ENCODE measurements at regions not wholly inside any gene's neighbourhood (a gene's known extent, or its start where the extent isn't known, plus 50 kb on each side); places are given as distances from the start of the nearest gene placed in this dataset.

DNA sequence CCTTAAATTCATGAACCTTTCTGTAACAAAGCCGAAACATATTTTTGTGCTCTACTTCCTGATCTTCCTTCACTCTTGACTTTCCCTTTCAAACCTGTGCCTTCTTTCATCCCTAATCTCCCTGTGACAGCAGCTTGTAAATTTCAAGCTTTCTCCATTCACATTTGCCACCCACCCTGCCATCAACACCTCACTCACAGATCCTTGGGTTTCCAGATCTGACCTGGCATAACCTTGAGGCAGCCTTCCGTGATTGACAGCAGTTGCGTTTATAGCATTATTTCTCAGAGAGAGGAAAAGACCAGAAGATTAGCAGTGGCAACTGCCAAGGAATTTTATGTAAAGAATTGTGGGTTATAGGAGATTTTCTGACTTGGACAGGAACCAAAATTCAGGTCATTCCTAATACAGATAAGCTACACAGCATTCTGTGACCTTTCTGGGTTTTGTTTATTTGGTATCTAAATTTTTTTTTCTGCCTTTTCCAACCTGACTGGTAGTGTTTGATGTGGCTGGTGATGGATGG, 260.0 kb downstream of the NR2F1-AS1 start:
- H3K4me3 ChIP-seq (replicated peaks; ENCODE audit: low read depth, low read length): no peak overlapping the region
- no peak for DNase-seq (ENCODE audit: low read depth)
- TF ChIP-seq CTCF (IDR thresholded peaks at IDR 0.05; ENCODE audit: low read length, missing control alignments): no peak

- no peak for TF ChIP-seq CTCF (IDR thresholded peaks at IDR 0.05; ENCODE audit: low read length, missing control alignments)
Observed at GRCh38 chr5:93313672-93314071, 267.3 kb downstream of the NR2F1-AS1 start.

DNA sequence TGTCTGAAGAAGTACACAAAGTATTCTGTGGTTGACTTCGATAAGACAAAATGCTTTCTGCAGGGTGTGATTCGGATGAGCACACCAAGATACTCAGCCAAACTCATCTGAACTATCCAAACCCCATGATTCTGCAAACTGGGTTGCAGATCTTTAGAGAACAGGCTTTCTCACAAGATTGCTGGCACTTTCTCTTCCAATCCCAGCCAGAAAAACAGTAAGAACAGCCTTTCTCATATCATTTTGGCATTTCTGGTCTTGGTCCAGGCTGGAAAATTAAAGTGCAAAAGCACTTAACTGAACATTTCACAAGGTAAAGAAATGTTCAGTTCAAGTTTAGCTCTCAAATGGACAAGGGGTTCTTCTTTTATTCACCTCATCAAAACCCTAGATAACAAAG, 269.1 kb downstream of the NR2F1-AS1 start:
- TF ChIP-seq CTCF (IDR thresholded peaks at IDR 0.05; ENCODE audit: low read length, missing control alignments): no peak
- H3K4me3 ChIP-seq (replicated peaks; ENCODE audit: low read depth, low read length): no peak overlapping the region
- peak; percentile 60 for DNase-seq (ENCODE audit: low read depth)

More at GRCh38 chr5:93313672-93314071, 267.3 kb downstream of the NR2F1-AS1 start:
- DNase-seq (ENCODE audit: low read depth): no peak
- H3K4me3 ChIP-seq (replicated peaks; ENCODE audit: low read depth, low read length): no peak overlapping the region

DNA sequence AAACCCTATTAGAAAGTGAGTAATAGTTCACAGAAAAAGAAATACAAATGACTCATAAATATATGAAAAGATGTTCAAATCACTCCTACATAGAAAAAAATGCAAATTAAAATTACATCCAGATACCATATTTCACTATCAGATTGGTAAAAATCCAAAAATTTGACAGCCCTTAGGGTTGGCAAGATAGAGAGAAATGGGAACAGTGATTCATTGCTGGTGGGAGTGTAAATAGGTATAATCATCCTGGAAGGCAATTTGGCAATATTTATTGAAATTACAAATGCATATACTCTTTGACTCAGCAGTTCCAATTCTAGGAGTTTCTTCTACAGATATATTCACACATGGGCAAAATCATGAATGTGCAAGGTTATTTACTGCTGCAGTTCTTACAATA, 273.5 kb downstream of the NR2F1-AS1 start:
- TF ChIP-seq CTCF (IDR thresholded peaks at IDR 0.05; ENCODE audit: low read length, missing control alignments): no peak
- DNase-seq (ENCODE audit: low read depth): peak; percentile 65
- no peak overlapping the region for H3K4me3 ChIP-seq (replicated peaks; ENCODE audit: low read depth, low read length)

- no peak for DNase-seq (ENCODE audit: low read depth)
- no peak overlapping the region for H3K4me3 ChIP-seq (replicated peaks; ENCODE audit: low read depth, low read length)
- no peak for TF ChIP-seq CTCF (IDR thresholded peaks at IDR 0.05; ENCODE audit: low read length, missing control alignments)
Observed at GRCh38 chr5:93305984-93306383, 275.0 kb downstream of the NR2F1-AS1 start.

DNA sequence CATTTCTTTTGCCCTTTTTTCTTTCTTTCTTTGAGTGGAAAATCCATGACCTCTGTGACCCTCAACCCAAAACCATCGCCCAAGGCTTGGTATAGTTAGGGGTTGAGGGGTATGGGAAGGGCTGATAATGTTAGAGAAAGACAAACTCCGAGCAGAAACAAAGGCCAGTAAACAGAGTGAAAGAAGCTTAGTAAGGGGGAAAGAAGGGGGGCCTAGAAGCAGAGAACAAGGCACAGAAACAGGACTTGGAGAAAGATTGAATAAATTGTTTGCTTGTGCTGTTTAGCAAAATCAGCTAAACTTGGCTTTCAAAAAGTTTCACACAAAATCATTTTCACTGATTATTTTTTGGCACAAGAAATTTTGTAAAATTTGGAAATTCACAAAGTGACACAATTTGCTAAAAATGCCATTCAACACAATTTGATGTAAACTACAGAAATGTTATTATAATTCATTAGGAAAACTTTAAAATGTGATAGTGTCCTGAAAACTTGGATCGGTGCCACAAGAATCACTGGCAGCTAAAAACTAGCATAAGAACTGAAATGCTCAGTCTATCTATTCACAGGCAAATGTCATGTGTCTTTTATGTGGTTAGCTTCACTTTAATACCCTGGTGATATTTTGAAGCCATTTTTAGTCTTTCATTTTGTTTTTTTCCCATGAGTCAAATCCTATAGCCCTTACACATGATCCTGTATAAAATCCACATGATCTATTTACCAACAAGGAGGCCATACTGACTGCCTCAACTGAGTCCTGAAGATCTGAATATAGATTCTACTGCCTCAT, 276.4 kb downstream of the NR2F1-AS1 start:
- H3K4me3 ChIP-seq (replicated peaks; ENCODE audit: low read depth, low read length): no peak overlapping the region
- TF ChIP-seq CTCF (IDR thresholded peaks at IDR 0.05; ENCODE audit: low read length, missing control alignments): no peak
- no peak for DNase-seq (ENCODE audit: low read depth)

GRCh38 chr5:93303291-93303691, 277.7 kb downstream of the NR2F1-AS1 start:
- no peak overlapping the region for H3K4me3 ChIP-seq (replicated peaks; ENCODE audit: low read depth, low read length)
- TF ChIP-seq CTCF (IDR thresholded peaks at IDR 0.05; ENCODE audit: low read length, missing control alignments): no peak
- peak; percentile 23 for DNase-seq (ENCODE audit: low read depth)
